H9 (cell line): ENCODE measurements at regions not wholly inside any gene's neighbourhood (a gene's known extent, or its start where the extent isn't known, plus 50 kb on each side); places are given as distances from the start of the nearest gene placed in this dataset.
"Not testable (repeated sequence)": the region's sequence is repeated elsewhere in the genome, so short reads cannot be mapped to it uniquely, and the experiment has no call there.

Experiments used
- DNase-seq: peaks from one replicate; pipeline ENCODE4 v3.0.0-alpha.2; 2017
- H2AFZ ChIP-seq: one replicate; pipeline ENCODE4 v1.6.1; 2013; ENCODE audit warnings: mild to moderate bottlenecking, low read length, control low read depth, moderate library complexity
- H2AK5ac ChIP-seq: 2 replicates; pipeline ENCODE4 v1.6.1; 2013; ENCODE audit warnings: low read length, control low read depth, mixed read lengths; ENCODE audit not compliant: insufficient read length
- H2BK120ac ChIP-seq: one replicate; pipeline ENCODE4 v1.6.1; 2013; ENCODE audit warnings: low read depth, mild to moderate bottlenecking, low read length, control low read depth, inconsistent platforms; ENCODE audit not compliant: poor library complexity, severe bottlenecking
- H2BK12ac ChIP-seq: 2 replicates; pipeline ENCODE4 v1.6.1; 2013; ENCODE audit warnings: low read length, control low read depth, mixed read lengths, low read depth; ENCODE audit not compliant: insufficient read length
- H2BK15ac ChIP-seq: 2 replicates; pipeline ENCODE4 v1.6.1; 2013; ENCODE audit warnings: low read depth, low read length, control low read depth
- H2BK20ac ChIP-seq: one replicate; pipeline ENCODE4 v1.6.1; 2013; ENCODE audit warnings: low read depth, mild to moderate bottlenecking, low read length, control low read depth, inconsistent platforms; ENCODE audit not compliant: poor library complexity, severe bottlenecking
- H2BK5ac ChIP-seq: 2 replicates; pipeline ENCODE4 v1.6.1; 2013; ENCODE audit warnings: low read length, control low read depth, mixed read lengths; ENCODE audit not compliant: insufficient read length
- H3K14ac ChIP-seq: 2 replicates; pipeline ENCODE4 v1.6.1; 2013; ENCODE audit warnings: low read length, control low read depth; ENCODE audit not compliant: insufficient read depth
- H3K18ac ChIP-seq: 2 replicates; pipeline ENCODE4 v1.6.1; 2013; ENCODE audit warnings: low read depth, mild to moderate bottlenecking, mixed read lengths, low read length, control low read depth; ENCODE audit not compliant: insufficient read length
- H3K23ac ChIP-seq: 2 replicates; pipeline ENCODE4 v1.6.1; 2013; ENCODE audit warnings: low read length, control low read depth, mixed read lengths, low read depth; ENCODE audit not compliant: insufficient read length
- H3K23me2 ChIP-seq: 2 replicates; pipeline ENCODE4 v1.6.1; 2013; ENCODE audit warnings: low read depth, mild to moderate bottlenecking, mixed read lengths, low read length, control low read depth; ENCODE audit not compliant: insufficient read length, poor library complexity, severe bottlenecking
- H3K27ac ChIP-seq: 2 replicates; pipeline ENCODE4 v1.5.1; 2013; ENCODE audit warnings: low read length, control low read depth, mixed read lengths, low read depth; ENCODE audit not compliant: insufficient read length
- H3K27me3 ChIP-seq: 2 replicates; pipeline ENCODE4 v1.6.1; 2013; ENCODE audit warnings: low read length, control low read depth, inconsistent platforms; ENCODE audit not compliant: insufficient read depth
- H3K4ac ChIP-seq: 2 replicates; pipeline ENCODE4 v1.6.1; 2013; ENCODE audit warnings: low read depth, mild to moderate bottlenecking, control low read depth, inconsistent platforms, low read length, moderate library complexity
- H3K4me1 ChIP-seq: 2 replicates; pipeline ENCODE4 v1.6.1; 2013; ENCODE audit warnings: low read length, control low read depth, inconsistent platforms; ENCODE audit not compliant: insufficient read depth
- H3K4me2 ChIP-seq: 2 replicates; pipeline ENCODE4 v1.6.1; 2013; ENCODE audit warnings: low read length, control low read depth, mixed read lengths; ENCODE audit not compliant: insufficient read length, insufficient read depth
- H3K56ac ChIP-seq: 2 replicates; pipeline ENCODE4 v1.6.1; 2013; ENCODE audit warnings: low read depth, mild to moderate bottlenecking, mixed read lengths, low read length, control low read depth; ENCODE audit not compliant: insufficient read length
- H3K79me1 ChIP-seq: 2 replicates; pipeline ENCODE4 v1.6.1; 2013; ENCODE audit warnings: low read depth, mild to moderate bottlenecking, moderate library complexity, low read length, control low read depth, inconsistent platforms; ENCODE audit not compliant: insufficient read depth, poor library complexity, severe bottlenecking
- H3K79me2 ChIP-seq: 2 replicates; pipeline ENCODE4 v1.6.1; 2013; ENCODE audit warnings: low read length, control low read depth, inconsistent platforms; ENCODE audit not compliant: insufficient read depth
- H3K9ac ChIP-seq: 2 replicates; pipeline ENCODE4 v1.6.1; 2013; ENCODE audit warnings: low read length, control low read depth, mixed read lengths; ENCODE audit not compliant: insufficient read length; ENCODE audit errors: extremely low read depth
- H3K9me3 ChIP-seq: one replicate; pipeline ENCODE4 v1.6.1; 2013; ENCODE audit warnings: low read depth, low read length, inconsistent platforms; ENCODE audit not compliant: control insufficient read depth
- H3T11ph ChIP-seq: one replicate; pipeline ENCODE4 v1.6.1; 2013; ENCODE audit warnings: mild to moderate bottlenecking, low read length, control low read depth, inconsistent platforms
- H4K20me1 ChIP-seq: one replicate; pipeline ENCODE4 v1.6.1; 2013; ENCODE audit not compliant: control insufficient read depth, insufficient read length, insufficient read depth
- H4K5ac ChIP-seq: 2 replicates; pipeline ENCODE4 v1.6.1; 2013; ENCODE audit warnings: low read depth, mild to moderate bottlenecking, mixed read lengths, low read length, control low read depth; ENCODE audit not compliant: insufficient read length
- H4K8ac ChIP-seq: replicated peaks from 2 replicates; pipeline ENCODE4 v1.6.1; 2013; ENCODE audit warnings: low read length, control low read depth, mixed read lengths, low read depth; ENCODE audit not compliant: insufficient read length
- H4K91ac ChIP-seq: 2 replicates; pipeline ENCODE4 v1.6.1; 2013; ENCODE audit warnings: low read depth, mild to moderate bottlenecking, moderate library complexity, mixed read lengths, low read length, control low read depth; ENCODE audit not compliant: insufficient read length
- H3K27ac Mint-ChIP-seq, 3 experiments: 2 replicates in 2 of 3; 3 replicates in 1 of 3; pipeline ENCODE4 v1.8.0; 2020 to 2021; ENCODE audit warnings: mixed read lengths in 3 of 3, mild to moderate bottlenecking in 1 of 3, moderate library complexity in 1 of 3
- H3K27me3 Mint-ChIP-seq: 2 replicates; pipeline ENCODE4 v1.8.0; 2021; ENCODE audit warnings: low read depth, mild to moderate bottlenecking, moderate library complexity, mixed read lengths
- H3K36me3 Mint-ChIP-seq, 3 experiments: 2 replicates in 2 of 3; 3 replicates in 1 of 3; pipeline ENCODE4 v1.8.0; 2020 to 2021; ENCODE audit warnings: low read depth in 3 of 3, mixed read lengths in 3 of 3; ENCODE audit not compliant: insufficient read depth in 1 of 3
- H3K4me1 Mint-ChIP-seq, 2 experiments: 2 replicates each; pipeline ENCODE4 v1.8.0; 2020; ENCODE audit warnings: mixed read lengths in 2 of 2
- H3K4me3 Mint-ChIP-seq, 2 experiments: 2 replicates in 1 of 2; 3 replicates in 1 of 2; pipeline ENCODE4 v1.8.0; 2020 to 2021; ENCODE audit warnings: mild to moderate bottlenecking in 2 of 2, mixed read lengths in 2 of 2, moderate library complexity in 1 of 2
- H3K9me3 Mint-ChIP-seq, 2 experiments: 2 replicates in 1 of 2; 3 replicates in 1 of 2; pipeline ENCODE4 v1.8.0; 2020; ENCODE audit warnings: mild to moderate bottlenecking in 2 of 2, mixed read lengths in 2 of 2, moderate library complexity in 1 of 2
- WGBS: extraction: QIAGEN DNeasy Blood & Tissue Kit; methylation state at CpG from one replicate; pipeline ENCODE4 v1.1.7; 2013; ENCODE audit warnings: missing lambda C conversion rate, low lambda C conversion rate, mixed read lengths; ENCODE audit not compliant: insufficient read length; ENCODE audit errors: extremely low coverage; 5-methylcytosine and 5-hydroxymethylcytosine counted together

DNA sequence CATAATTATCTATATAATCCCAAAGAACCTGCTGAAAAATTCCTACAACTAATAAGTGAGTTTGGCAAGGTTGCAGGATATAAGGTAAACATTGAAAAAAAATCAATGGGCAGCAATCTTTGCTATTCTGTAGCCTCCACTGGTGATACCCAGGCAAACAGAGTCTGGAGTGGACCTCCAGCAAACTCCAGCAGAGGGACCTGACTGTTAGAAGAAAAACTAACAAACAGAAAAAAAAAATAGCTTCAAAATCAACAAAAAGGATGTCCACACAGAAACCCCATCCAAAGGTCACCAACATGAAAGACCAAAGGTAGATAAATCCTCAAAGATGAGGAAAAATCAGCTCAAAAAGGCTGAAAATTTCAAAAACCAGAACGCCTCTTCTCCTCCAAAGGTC is 128.9 kb upstream of the PJA2 start:
- H3K36me3 Mint-ChIP-seq, H3K27ac ChIP-seq, H3K9me3 Mint-ChIP-seq, H3K4me3 Mint-ChIP-seq, H3K4ac ChIP-seq, H4K91ac ChIP-seq, H3K79me2 ChIP-seq, H2BK120ac ChIP-seq, H3K9me3 ChIP-seq, H2BK15ac ChIP-seq, H3K18ac ChIP-seq, H3K14ac ChIP-seq, DNase-seq, H3K4me1 ChIP-seq, H3K9ac ChIP-seq, H3K27ac Mint-ChIP-seq, H3K27me3 ChIP-seq, H4K20me1 ChIP-seq, H3K56ac ChIP-seq, H3K4me2 ChIP-seq, H3K23me2 ChIP-seq, H3K79me1 ChIP-seq, H2BK20ac ChIP-seq, H2BK5ac ChIP-seq, H3K23ac ChIP-seq, H3K27me3 Mint-ChIP-seq, H4K5ac ChIP-seq, H4K8ac ChIP-seq, H3K4me1 Mint-ChIP-seq, H2BK12ac ChIP-seq, H2AFZ ChIP-seq, H2AK5ac ChIP-seq, H3T11ph ChIP-seq: not testable (repeated sequence)
- WGBS = no CpG with 5 or more reads among the region's 1 CpG

- no CpG with 5 or more reads among the region's 4 CpGs for WGBS
- H3K23ac ChIP-seq = not testable (repeated sequence)
Observed at GRCh38 chr5:109535090-109535489, 125.3 kb upstream of the PJA2 start.

More at GRCh38 chr5:109535090-109535489, 125.3 kb upstream of the PJA2 start:
- not testable (repeated sequence) for DNase-seq, H4K8ac ChIP-seq, H3K79me1 ChIP-seq, H2BK120ac ChIP-seq, H3K27me3 ChIP-seq, H4K91ac ChIP-seq, H3K27me3 Mint-ChIP-seq, H3K18ac ChIP-seq, H3K4ac ChIP-seq, H3K27ac ChIP-seq, H2AK5ac ChIP-seq, H2BK5ac ChIP-seq, H3K14ac ChIP-seq, H4K5ac ChIP-seq, H3K23me2 ChIP-seq, H2BK15ac ChIP-seq, H2BK12ac ChIP-seq, H3K4me3 Mint-ChIP-seq, H3K9ac ChIP-seq, H3K4me2 ChIP-seq, H3K27ac Mint-ChIP-seq, H3K9me3 Mint-ChIP-seq, H3K4me1 Mint-ChIP-seq, H4K20me1 ChIP-seq, H2BK20ac ChIP-seq, H3K56ac ChIP-seq, H3T11ph ChIP-seq, H3K4me1 ChIP-seq, H3K9me3 ChIP-seq, H3K79me2 ChIP-seq, H2AFZ ChIP-seq, H3K36me3 Mint-ChIP-seq
